KMS-11 (cell line): ENCODE measurements at regions not wholly inside any gene's neighbourhood (a gene's known extent, or its start where the extent isn't known, plus 50 kb on each side); places are given as distances from the start of the nearest gene placed in this dataset.
A peak's percentile ranks its signal among the peaks of the same experiment; 100 is the strongest.

Experiments
- H2AFZ ChIP-seq: fragments of 200-600 bp; sonication (generic); 2 replicates; pipeline ENCODE4 v1.6.1; 2016; ENCODE audit warnings: antibody characterized with exemption, mixed run types, low read depth
- H3K27ac ChIP-seq: fragments of 200-600 bp; sonication (generic); 2 replicates; pipeline ENCODE4 v1.6.1; 2016; ENCODE audit warnings: mild to moderate bottlenecking, mixed run types
- H3K27me3 ChIP-seq: fragments of 200-600 bp; sonication (generic); 2 replicates; pipeline ENCODE4 v1.6.1; 2017; ENCODE audit warnings: mild to moderate bottlenecking, low read depth, mixed run types, moderate library complexity; ENCODE audit not compliant: insufficient read depth
- H3K36me3 ChIP-seq: fragments of 200-600 bp; sonication (generic); 2 replicates; pipeline ENCODE4 v1.6.1; 2017; ENCODE audit warnings: mild to moderate bottlenecking, mixed run types; ENCODE audit not compliant: insufficient read depth
- H3K4me1 ChIP-seq: fragments of 200-600 bp; sonication (generic); 2 replicates; pipeline ENCODE4 v1.6.1; 2016; ENCODE audit warnings: mild to moderate bottlenecking, low read depth, mixed run types; ENCODE audit not compliant: poor library complexity, severe bottlenecking
- H3K4me2 ChIP-seq: fragments of 200-600 bp; sonication (generic); 2 replicates; pipeline ENCODE4 v1.7.0; 2016; ENCODE audit warnings: mild to moderate bottlenecking, mixed run types
- H3K4me3 ChIP-seq: fragments of 200-600 bp; sonication (generic); IDR thresholded peaks from 2 replicates; pipeline ENCODE4 v1.6.1; 2017; ENCODE audit warnings: low read depth, low read length, mixed read lengths; ENCODE audit not compliant: insufficient read depth
- H3K79me2 ChIP-seq: fragments of 200-600 bp; sonication (generic); 2 replicates; pipeline ENCODE4 v1.6.1; 2016; ENCODE audit warnings: low read depth, mixed run types; ENCODE audit not compliant: insufficient read depth
- H3K9ac ChIP-seq: fragments of 200-600 bp; sonication (generic); 2 replicates; pipeline ENCODE4 v1.6.1; 2016; ENCODE audit warnings: mild to moderate bottlenecking, mixed run types
- H4K20me1 ChIP-seq: fragments of 200-600 bp; sonication (generic); 2 replicates; pipeline ENCODE4 v1.6.1; 2016; ENCODE audit warnings: mild to moderate bottlenecking, mixed run types; ENCODE audit not compliant: insufficient read depth
- CTCF ChIP-seq: fragments of 200-600 bp; sonication (generic); conservative IDR thresholded peaks from 2 replicates; pipeline ENCODE4 v1.6.1; 2017; ENCODE audit warnings: low read depth, mild to moderate bottlenecking, antibody characterized with exemption, low read length, moderate library complexity, mixed read lengths

GRCh38 chr4:176979416-176979815 lies 186.7 kb upstream of the VEGFC start:
- no peaks in the 10 kb centered on the region for H3K79me2 ChIP-seq
- peaks cover 15% of the 10 kb centered on the region for H3K4me1 ChIP-seq
- no peak overlapping the region for H3K4me2 ChIP-seq
- no peak overlapping the region for H3K4me3 ChIP-seq
- no peaks in the 10 kb centered on the region for H4K20me1 ChIP-seq
- H3K36me3 ChIP-seq, result 0 out of 2 replicates have a peak, but pooled peaks cover 2% of the 10 kb centered on the region
- H3K27me3 ChIP-seq, result no peaks in the 10 kb centered on the region
- no peak overlapping the region for H3K9ac ChIP-seq
- TF ChIP-seq CTCF, result no peak
- no peak overlapping the region for H2AFZ ChIP-seq
- no peak overlapping the region for H3K27ac ChIP-seq

- H3K27ac ChIP-seq, result no peak overlapping the region
- no peak overlapping the region for H2AFZ ChIP-seq
- H4K20me1 ChIP-seq, result no peaks in the 10 kb centered on the region
- H3K4me1 ChIP-seq, result peaks cover 15% of the 10 kb centered on the region
- H3K27me3 ChIP-seq, result no peaks in the 10 kb centered on the region
- no peak overlapping the region for H3K4me3 ChIP-seq
- H3K4me2 ChIP-seq, result peak overlapping the region; percentile 26; the same call in 1 of the 2 replicates
- H3K9ac ChIP-seq, result no peak overlapping the region
- 0 out of 2 replicates have a peak, but pooled peaks cover 2% of the 10 kb centered on the region for H3K36me3 ChIP-seq
- no peak for TF ChIP-seq CTCF
- H3K79me2 ChIP-seq, result no peaks in the 10 kb centered on the region
Measured at GRCh38 chr4:176981074-176981473, 188.4 kb upstream of the VEGFC start.

GRCh38 chr4:176981551-176981950 lies 188.8 kb upstream of the VEGFC start:
- no peak overlapping the region for H2AFZ ChIP-seq
- H3K36me3 ChIP-seq, result 0 out of 2 replicates have a peak, but pooled peaks cover 2% of the 10 kb centered on the region
- H3K4me3 ChIP-seq, result no peak overlapping the region
- no peaks in the 10 kb centered on the region for H4K20me1 ChIP-seq
- H3K79me2 ChIP-seq, result no peaks in the 10 kb centered on the region
- no peak overlapping the region for H3K9ac ChIP-seq
- H3K4me1 ChIP-seq, result peaks cover 15% of the 10 kb centered on the region
- H3K27ac ChIP-seq, result no peak overlapping the region
- no peak for TF ChIP-seq CTCF
- peak overlapping the region; percentile 26 for H3K4me2 ChIP-seq
- no peaks in the 10 kb centered on the region for H3K27me3 ChIP-seq

GRCh38 chr4:176988226-176988625 lies 195.5 kb upstream of the VEGFC start:
- H3K36me3 ChIP-seq, result 0 out of 2 replicates have a peak, but pooled peaks cover 2% of the 10 kb centered on the region
- H3K79me2 ChIP-seq, result no peaks in the 10 kb centered on the region
- H3K27ac ChIP-seq, result no peak overlapping the region
- no peak overlapping the region for H3K9ac ChIP-seq
- H3K4me1 ChIP-seq, result no peaks in the 10 kb centered on the region
- no peak overlapping the region for H3K4me2 ChIP-seq
- no peaks in the 10 kb centered on the region for H3K27me3 ChIP-seq
- no peak overlapping the region for H2AFZ ChIP-seq
- no peak overlapping the region for H3K4me3 ChIP-seq
- H4K20me1 ChIP-seq, result no peaks in the 10 kb centered on the region
- no peak for TF ChIP-seq CTCF

GRCh38 chr4:176989186-176989585 lies 196.5 kb upstream of the VEGFC start:
- Histone ChIP-seq H3K27me3 (no peaks in the 10 kb centered on the region), H3K4me2 (no peak overlapping the region), H3K4me1 (no peaks in the 10 kb centered on the region), H3K4me3 (no peak overlapping the region), H3K79me2 (no peaks in the 10 kb centered on the region), H4K20me1 (no peaks in the 10 kb centered on the region), H3K9ac (no peak overlapping the region), H3K27ac (no peak overlapping the region), H3K36me3 (0 out of 2 replicates have a peak, but pooled peaks cover 1% of the 10 kb centered on the region), H2AFZ (no peak overlapping the region)
- no peak for TF ChIP-seq CTCF
